Stimulated activated CD4-positive, alpha-beta T cell treated with anti-CD3 and anti-CD28 coated beads, Interleukin-4, amount 100 ng/mL, for 48 hours (primary cell): ENCODE measurements at regions not wholly inside any gene's neighbourhood (a gene's known extent, or its start where the extent isn't known, plus 50 kb on each side); places are given as distances from the start of the nearest gene placed in this dataset.
"Not testable (repeated sequence)": the region's sequence is repeated elsewhere in the genome, so short reads cannot be mapped to it uniquely, and the experiment has no call there.

Source experiments
- DNase-seq, 2 donors: peaks; one replicate each; pipeline ENCODE4 v3.0.0-alpha.2; 2020; ENCODE audit warnings: low read depth in 2 of 2

DNA sequence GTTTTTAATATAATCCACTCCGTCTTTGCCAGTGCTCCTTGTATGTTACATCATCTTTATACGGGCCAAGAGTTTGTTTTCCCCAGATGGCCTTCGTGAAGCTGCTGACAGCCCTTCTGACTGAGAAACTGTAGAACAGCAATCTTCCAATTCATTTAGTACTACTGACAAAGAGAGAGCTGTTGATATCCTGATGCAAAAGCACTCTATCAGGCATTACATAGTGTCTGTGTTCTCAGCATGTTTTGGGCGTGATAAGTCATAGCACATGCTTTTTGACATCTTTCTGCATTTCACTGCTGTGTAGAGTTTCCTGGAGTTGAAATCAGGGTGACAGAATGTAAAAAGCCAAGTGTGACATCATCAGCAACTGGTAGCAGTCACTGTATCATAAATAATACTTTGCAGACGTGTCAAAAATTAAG, 746.3 kb upstream of the FAM241A start:
- no peak for DNase-seq

- no peak for DNase-seq
Observed at GRCh38 chr4:111399623-111400022, 745.6 kb upstream of the FAM241A start.

GRCh38 chr4:111400741-111401140, 744.5 kb upstream of the FAM241A start:
- DNase-seq = no peak

GRCh38 chr4:111404673-111405072, 740.6 kb upstream of the FAM241A start:
- DNase-seq = no peak

GRCh38 chr4:111405989-111406388, 739.3 kb upstream of the FAM241A start:
- DNase-seq = no peak

- DNase-seq = no peak
Observed at GRCh38 chr4:111410571-111410970, 734.7 kb upstream of the FAM241A start.

GRCh38 chr4:111417521-111417920, 727.7 kb upstream of the FAM241A start:
- no peak for DNase-seq

DNA sequence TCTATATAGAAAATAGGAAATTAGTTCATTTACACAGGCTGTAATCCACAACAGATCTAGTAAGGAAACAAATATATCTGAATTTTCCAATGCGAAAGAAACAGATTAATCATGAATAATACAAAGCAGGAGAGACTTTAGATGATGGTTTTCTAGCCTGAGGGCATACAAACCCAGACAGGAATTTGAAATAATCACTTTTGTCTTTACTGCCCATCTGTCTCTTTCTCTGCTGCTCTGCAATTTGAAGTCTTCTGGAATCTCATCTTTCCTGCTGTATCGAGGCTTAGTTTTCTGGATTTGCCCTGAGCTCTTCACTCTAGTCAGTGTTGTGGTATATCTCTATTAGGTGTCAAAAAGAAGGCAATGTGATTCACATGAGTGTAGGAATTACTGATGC, 711.8 kb upstream of the FAM241A start:
- DNase-seq = no peak

DNA sequence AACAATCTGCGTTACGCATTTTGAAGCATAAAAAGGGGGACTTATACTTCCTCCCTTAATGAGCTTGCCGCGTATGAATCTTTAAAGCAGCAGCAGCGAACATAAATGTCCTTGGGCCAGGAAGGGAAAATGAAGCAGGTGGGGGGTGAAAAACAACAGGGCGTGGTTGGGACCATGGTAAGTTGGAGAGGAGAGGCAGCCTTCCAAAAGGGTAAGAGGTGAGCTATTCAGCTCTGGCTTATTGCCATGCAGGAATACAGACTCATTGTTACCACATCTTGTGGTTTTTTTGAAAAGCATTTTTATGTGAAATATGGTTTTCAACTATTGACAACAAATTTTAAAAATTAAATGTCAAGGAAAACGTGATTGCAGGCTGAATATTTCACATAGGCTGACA, 710.7 kb upstream of the FAM241A start:
- DNase-seq = no peak

DNA sequence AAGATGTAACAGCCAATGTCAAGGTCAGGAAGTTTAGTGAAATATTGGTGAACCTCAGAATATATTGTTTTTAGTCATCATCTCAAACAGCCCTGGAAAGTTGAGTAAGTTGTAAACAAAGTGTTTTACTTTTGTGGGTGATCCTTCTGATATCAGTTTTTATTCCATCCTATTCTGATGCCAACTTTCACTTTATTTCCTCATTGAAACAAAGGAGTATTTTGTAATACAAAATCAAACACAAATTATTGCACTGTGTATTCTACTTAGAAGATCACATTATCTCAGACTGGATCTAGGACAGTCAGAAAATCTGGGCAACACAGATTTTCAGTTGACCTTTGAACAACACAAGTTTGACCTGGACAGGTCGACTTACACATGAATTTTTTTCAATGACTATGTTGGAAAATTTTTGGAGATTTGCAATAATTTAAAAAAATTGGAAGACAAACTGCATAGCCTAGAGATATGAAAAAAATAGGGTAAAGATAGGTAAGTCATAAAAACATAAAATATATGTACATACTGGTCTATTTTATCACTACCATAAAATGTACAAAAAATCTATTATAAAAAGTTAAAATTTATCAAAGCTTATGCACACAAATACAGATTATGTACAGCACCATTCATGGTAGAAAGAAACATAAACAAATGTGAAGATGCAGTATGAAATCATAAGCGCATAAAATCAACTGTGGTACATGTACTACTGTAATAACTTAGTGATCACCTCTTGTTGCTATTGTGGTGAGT, 709.1 kb upstream of the FAM241A start:
- no peak for DNase-seq

- DNase-seq = no peak
Observed at GRCh38 chr4:111441687-111442086, 703.6 kb upstream of the FAM241A start.

GRCh38 chr4:111444836-111445235, 700.4 kb upstream of the FAM241A start:
- DNase-seq = not testable (repeated sequence)

- no peak for DNase-seq
Observed at GRCh38 chr4:111449657-111450056, 695.6 kb upstream of the FAM241A start.

GRCh38 chr4:111450867-111451266, 694.4 kb upstream of the FAM241A start:
- no peak for DNase-seq

- no peak for DNase-seq
Observed at GRCh38 chr4:111453216-111453615, 692.0 kb upstream of the FAM241A start.

- no peak for DNase-seq
Observed at GRCh38 chr4:111454961-111455360, 690.3 kb upstream of the FAM241A start.

DNA sequence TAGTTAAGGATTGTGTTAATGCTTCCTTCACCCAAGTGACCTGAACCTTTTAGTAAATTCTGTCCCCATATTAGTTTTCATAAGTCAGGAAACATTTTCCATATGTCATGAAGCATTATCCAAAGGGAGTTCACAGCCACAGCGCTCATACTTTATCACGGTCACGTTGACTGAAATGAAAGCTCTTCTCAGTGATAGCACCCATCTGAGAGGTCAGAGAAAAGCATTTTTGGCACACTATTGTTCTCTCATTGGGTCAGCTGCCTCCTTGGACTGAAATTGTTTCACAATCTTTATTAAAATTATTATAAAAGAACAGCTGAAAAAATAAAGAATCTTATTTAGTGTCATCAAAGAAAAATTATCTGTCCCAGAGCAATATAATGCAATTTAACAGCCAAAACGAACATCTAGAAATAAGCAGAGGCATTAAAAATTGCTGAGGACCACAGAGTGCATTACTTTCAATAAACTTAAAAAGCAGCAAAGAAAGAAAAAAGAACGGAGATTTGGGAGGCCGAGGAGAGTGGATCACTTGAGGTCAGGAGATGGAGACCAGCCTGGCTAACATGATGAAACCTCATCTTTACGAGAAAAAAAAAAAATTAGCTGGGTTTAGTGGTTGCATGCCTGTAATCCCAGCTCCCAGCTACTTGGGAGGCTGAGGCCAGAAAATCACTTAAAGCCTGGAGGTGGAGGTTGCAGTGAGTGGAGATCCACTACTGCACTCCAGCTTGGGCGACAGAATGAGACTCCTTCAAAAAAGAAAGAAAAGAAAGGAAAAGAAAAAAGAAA, 680.8 kb upstream of the FAM241A start:
- DNase-seq = no peak

- DNase-seq = no peak
Observed at GRCh38 chr4:111466811-111467604, 678.2 kb upstream of the FAM241A start.

DNA sequence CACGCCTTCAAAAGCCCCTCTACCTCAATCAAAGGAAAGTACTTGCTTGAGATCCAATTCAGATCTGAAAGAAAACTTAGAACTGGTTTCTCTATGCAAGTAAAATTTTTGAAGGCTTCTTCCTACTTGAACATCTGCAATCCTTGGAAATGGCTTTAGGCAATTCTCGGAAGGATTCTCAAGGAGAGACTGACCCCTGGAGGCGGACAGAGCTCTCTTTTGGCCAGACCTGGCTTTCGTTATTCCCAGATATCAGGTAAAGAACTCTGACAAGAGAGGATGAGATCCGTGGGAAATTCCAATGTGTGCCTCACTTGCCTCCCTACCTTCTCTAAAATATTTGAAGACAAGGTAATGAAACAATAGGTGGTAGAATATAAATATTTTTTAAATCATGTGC, 670.3 kb upstream of the FAM241A start:
- no peak for DNase-seq

- no peak for DNase-seq
Observed at GRCh38 chr4:111475666-111476065, 669.6 kb upstream of the FAM241A start.

DNA sequence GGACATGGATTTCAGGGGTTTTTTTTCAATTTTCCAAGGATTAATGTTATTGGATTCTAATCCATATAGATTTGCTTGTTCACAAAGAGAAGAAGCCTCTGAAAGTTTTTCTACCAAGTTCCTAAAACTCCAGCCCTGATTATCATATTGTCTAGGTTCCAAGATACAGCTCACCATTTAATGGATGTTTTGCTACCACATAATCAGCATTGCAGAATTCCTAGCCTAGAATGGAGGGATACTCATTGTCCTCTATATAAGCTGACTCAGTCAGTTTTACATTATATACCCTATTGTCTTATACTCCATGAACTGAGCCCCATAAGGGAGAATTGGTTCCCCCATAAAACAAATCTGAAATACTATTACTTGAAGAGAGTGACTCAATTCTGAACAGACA, 664.7 kb upstream of the FAM241A start:
- no peak for DNase-seq

DNA sequence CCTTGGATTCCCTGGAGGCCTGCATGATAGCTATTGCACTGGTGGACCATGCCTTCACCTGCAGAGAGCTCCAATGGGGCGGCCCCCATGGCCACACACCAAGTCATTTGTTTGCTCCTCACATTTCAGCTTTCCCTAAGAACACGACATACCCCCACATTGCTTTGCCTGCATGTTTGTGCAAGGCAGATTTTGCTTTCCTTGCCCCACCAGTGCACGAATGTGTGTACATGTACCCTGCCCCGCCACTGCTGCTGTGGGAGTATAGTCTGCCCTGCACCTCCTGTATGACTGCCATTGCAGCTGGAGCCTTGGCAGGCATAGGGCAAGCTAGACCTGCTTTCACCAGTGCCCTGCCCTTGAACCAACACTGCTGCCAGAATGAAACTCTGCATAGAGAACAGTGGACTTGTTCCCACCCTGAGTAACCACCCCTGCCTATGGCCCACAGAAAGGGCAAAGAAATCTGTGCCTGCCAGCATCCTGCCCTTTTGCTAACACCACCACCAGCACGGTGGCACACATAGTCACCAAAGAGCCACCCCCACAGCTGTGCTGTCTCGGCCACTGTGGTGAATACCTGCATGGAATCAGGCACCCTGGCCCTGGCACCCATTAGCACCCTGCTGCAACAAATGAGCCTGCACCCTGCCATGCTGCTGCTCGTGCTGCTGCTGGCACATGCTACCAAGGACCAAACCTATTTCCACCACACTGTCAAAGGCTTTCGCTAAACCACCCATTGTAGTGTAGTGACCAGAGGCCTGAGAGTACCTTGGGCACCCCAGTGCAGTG, 661.7 kb upstream of the FAM241A start:
- no peak for DNase-seq
